Activated B cell treated with CpG ODN at 0.5 μM for 24 hours (primary cell): ENCODE measurements at regions not wholly inside any gene's neighbourhood (a gene's known extent, or its start where the extent isn't known, plus 50 kb on each side); places are given as distances from the start of the nearest gene placed in this dataset.

ENCODE experiments used
- ATAC-seq: fragments of 200-7000 bp; cut with Tn5 transposase; one replicate; pipeline ENCODE4 v1.10.0; 2021; ENCODE audit warnings: low read depth, mild to moderate bottlenecking, moderate library complexity
- CTCF ChIA-PET: fragments of 350-600 bp; sonication (Branson Sonifier 250); formaldehyde crosslinking; loops from one replicate; lab custom pipeline; 2021; ENCODE audit warnings: antibody characterized with exemption; lab: Charles Lee
- POLR2A ChIA-PET: fragments of 350-600 bp; sonication (Branson Sonifier 250); formaldehyde crosslinking; loops from one replicate; lab custom pipeline; 2021; ENCODE audit warnings: antibody characterized with exemption; lab: Charles Lee
- DNase-seq: peaks from one replicate; pipeline ENCODE4 v3.0.0; 2022
- H3K27ac Mint-ChIP-seq: one replicate; pipeline ENCODE4 v1.8.0; 2020; ENCODE audit warnings: mixed read lengths
- H3K27me3 Mint-ChIP-seq: one replicate; pipeline ENCODE4 v1.8.0; 2021; ENCODE audit warnings: mixed read lengths
- H3K36me3 Mint-ChIP-seq: one replicate; pipeline ENCODE4 v1.8.0; 2021; ENCODE audit warnings: low read depth, mixed read lengths
- H3K4me1 Mint-ChIP-seq: one replicate; pipeline ENCODE4 v1.8.0; 2021; ENCODE audit warnings: mixed read lengths
- H3K4me3 Mint-ChIP-seq: one replicate; pipeline ENCODE4 v1.8.0; 2020; ENCODE audit warnings: mild to moderate bottlenecking, mixed read lengths
- H3K9me3 Mint-ChIP-seq: one replicate; pipeline ENCODE4 v1.8.0; 2020; ENCODE audit warnings: mixed read lengths
- intact Hi-C: fragments of 100-400 bp; cut with micrococcal nuclease; formaldehyde crosslinking; loops from one replicate; pipeline ENCODE4 v1.15.1; 2024
- TF ChIP-seq, protein P1 (sequence below): fragments of 200-600 bp; IDR thresholded peaks from one replicate; pipeline ENCODE4 v1.8.0; 2022; ENCODE audit warnings: antibody characterized with exemption, mild to moderate bottlenecking

DNA sequence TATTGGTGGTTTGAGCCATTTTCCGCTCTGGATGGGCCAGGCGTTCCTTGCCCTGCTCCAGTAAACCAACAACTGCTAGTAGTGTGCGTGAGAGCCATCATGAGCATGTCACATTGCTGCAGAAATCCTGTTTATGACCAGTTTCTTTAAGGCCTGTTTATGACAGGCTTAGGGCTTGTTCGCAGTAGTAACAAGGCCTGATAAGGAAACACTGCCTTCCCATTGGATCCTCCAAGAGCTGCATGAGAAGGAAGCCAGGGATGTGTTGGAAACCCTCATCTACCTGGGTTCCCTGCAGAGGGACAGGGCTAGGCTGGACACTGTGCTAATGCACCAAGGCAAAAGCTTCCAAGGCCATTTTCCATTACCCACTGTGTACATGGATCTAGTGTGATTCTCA is 153.9 kb downstream of the ZNF518B start:
- no peak for DNase-seq
- ChIA-PET CTCF (no interaction called here), POLR2A (no interaction called here)
- no peak for ATAC-seq
- peaks cover 7% of the 10 kb centered on the region for H3K27me3 Mint-ChIP-seq
- no peak overlapping the region for H3K27ac Mint-ChIP-seq
- no peaks in the 10 kb centered on the region for H3K4me1 Mint-ChIP-seq
- no peaks in the 10 kb centered on the region for H3K9me3 Mint-ChIP-seq
- TF ChIP-seq, protein P1, sequence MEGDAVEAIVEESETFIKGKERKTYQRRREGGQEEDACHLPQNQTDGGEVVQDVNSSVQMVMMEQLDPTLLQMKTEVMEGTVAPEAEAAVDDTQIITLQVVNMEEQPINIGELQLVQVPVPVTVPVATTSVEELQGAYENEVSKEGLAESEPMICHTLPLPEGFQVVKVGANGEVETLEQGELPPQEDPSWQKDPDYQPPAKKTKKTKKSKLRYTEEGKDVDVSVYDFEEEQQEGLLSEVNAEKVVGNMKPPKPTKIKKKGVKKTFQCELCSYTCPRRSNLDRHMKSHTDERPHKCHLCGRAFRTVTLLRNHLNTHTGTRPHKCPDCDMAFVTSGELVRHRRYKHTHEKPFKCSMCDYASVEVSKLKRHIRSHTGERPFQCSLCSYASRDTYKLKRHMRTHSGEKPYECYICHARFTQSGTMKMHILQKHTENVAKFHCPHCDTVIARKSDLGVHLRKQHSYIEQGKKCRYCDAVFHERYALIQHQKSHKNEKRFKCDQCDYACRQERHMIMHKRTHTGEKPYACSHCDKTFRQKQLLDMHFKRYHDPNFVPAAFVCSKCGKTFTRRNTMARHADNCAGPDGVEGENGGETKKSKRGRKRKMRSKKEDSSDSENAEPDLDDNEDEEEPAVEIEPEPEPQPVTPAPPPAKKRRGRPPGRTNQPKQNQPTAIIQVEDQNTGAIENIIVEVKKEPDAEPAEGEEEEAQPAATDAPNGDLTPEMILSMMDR = no peak
- H3K4me3 Mint-ChIP-seq = no peak overlapping the region
- intact Hi-C loops = no loop called here
- no peaks in the 10 kb centered on the region for H3K36me3 Mint-ChIP-seq

DNA sequence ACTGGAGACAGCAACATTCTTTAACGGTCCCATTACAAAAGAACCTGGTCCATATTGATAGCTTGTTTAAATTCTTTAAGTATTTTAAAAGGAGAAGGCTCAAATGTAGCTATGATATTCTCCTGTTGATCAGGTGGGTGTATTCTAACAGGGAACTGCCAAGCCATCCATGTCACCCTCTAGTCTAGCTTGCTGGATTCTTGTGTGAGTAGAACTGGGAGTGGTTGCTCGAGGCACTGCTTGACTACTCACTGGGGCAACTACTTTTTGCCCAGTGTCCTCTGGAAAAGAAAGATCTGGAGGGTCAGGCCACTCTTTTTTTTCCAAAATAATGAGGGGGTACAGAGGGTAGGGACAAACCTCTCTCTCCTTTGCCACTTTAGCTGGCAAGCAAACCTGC is 155.1 kb downstream of the ZNF518B start:
- no peaks in the 10 kb centered on the region for H3K4me1 Mint-ChIP-seq
- ChIA-PET POLR2A (no interaction called here), CTCF (no interaction called here)
- no peaks in the 10 kb centered on the region for H3K9me3 Mint-ChIP-seq
- DNase-seq (no peak), ATAC-seq (no peak)
- no peak overlapping the region for H3K27ac Mint-ChIP-seq
- intact Hi-C loops = no loop called here
- TF ChIP-seq, protein P1 = no peak
- H3K4me3 Mint-ChIP-seq = no peak overlapping the region
- peaks cover 7% of the 10 kb centered on the region for H3K27me3 Mint-ChIP-seq
- H3K36me3 Mint-ChIP-seq = no peaks in the 10 kb centered on the region

DNA sequence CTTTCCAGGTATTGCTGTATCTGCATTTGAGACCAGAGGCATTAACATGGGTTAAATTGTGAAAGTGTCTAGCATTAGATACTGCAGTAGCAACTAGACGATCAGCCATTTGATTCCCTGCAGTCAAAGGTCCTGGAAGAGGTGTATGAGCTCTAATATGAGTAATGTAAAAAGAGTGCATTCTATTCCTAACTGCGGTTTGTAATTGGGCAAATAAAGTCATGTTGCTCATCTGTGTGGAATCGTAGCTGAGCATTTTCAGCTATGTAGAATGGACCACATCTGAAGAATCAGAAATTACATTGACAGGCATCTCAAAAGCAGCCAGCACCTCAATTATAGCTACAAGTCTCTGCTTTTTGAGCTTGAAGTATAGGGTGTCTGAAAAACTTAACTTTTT is 157.6 kb downstream of the ZNF518B start:
- ATAC-seq (no peak), DNase-seq (no peak)
- CTCF ChIA-PET = no interaction called here
- Mint-ChIP-seq H3K27ac (no peak overlapping the region), H3K4me1 (no peaks in the 10 kb centered on the region), H3K4me3 (no peak overlapping the region), H3K9me3 (no peaks in the 10 kb centered on the region), H3K36me3 (no peaks in the 10 kb centered on the region), H3K27me3 (peaks cover 5% of the 10 kb centered on the region)
- intact Hi-C loops = no loop called here
- POLR2A ChIA-PET = no interaction called here
- TF ChIP-seq, protein P1 = no peak

DNA sequence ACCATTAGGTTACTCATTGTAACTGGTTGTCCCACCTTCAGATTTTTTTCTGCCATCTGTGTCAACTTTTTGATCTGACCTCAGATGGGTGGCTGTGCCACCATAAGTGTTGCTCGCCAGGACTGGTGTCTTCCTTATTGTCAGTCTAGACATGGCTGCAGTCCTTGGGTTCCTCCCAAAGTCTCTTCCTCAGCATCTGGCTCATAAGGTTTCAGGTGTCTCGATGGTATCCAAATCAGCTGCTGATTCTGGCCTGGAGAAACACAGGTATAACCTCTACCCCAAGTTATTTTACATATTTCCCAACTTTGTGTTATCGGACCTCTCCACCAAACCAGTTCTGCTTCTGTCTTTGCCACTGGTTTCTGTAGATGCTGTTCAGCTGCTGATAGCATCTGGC is 158.5 kb downstream of the ZNF518B start:
- TF ChIP-seq, protein P1 = no peak
- intact Hi-C loops = no loop called here
- no peak for DNase-seq
- ChIA-PET POLR2A (no interaction called here), CTCF (no interaction called here)
- no peaks in the 10 kb centered on the region for H3K4me1 Mint-ChIP-seq
- no peaks in the 10 kb centered on the region for H3K36me3 Mint-ChIP-seq
- peaks cover 1% of the 10 kb centered on the region for H3K27me3 Mint-ChIP-seq
- ATAC-seq = no peak
- H3K9me3 Mint-ChIP-seq = no peaks in the 10 kb centered on the region
- H3K4me3 Mint-ChIP-seq = no peak overlapping the region
- H3K27ac Mint-ChIP-seq = no peak overlapping the region

DNA sequence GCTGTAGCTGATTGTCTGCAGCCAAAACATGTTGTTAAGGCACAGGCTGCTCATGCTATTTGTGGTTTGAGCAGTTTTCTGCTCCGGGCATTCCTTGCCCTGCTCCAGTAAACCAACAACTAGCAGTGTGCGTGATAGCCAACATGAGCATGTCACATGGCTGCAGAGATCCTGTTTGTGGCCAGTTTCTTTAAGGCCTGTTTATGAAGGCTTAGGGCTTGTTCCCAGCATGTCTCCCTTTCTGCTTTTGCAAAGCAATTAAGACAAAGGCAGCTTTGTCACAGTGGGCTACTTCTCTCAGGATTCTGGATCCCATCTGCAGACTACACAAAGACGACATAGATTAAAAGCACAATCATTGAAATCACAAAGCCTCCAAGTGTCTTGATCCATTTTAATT is 160.5 kb downstream of the ZNF518B start:
- no peak overlapping the region for H3K4me3 Mint-ChIP-seq
- no peaks in the 10 kb centered on the region for H3K9me3 Mint-ChIP-seq
- intact Hi-C loops = no loop called here
- no peaks in the 10 kb centered on the region for H3K4me1 Mint-ChIP-seq
- no peak for ATAC-seq
- ChIA-PET POLR2A (no interaction called here), CTCF (no interaction called here)
- TF ChIP-seq, protein P1 = no peak
- DNase-seq = no peak
- no peaks in the 10 kb centered on the region for H3K36me3 Mint-ChIP-seq
- peaks cover 4% of the 10 kb centered on the region for H3K27me3 Mint-ChIP-seq
- no peak overlapping the region for H3K27ac Mint-ChIP-seq
